EH (cell line): ENCODE measurements at regions not wholly inside any gene's neighbourhood (a gene's known extent, or its start where the extent isn't known, plus 50 kb on each side); places are given as distances from the start of the nearest gene placed in this dataset.
A peak's percentile ranks its signal among the peaks of the same experiment; 100 is the strongest.

ENCODE experiments used
- DNase-seq: peaks from one replicate; pipeline ENCODE4 v3.0.0-alpha.2; 2015; ENCODE audit warnings: low read depth

DNA sequence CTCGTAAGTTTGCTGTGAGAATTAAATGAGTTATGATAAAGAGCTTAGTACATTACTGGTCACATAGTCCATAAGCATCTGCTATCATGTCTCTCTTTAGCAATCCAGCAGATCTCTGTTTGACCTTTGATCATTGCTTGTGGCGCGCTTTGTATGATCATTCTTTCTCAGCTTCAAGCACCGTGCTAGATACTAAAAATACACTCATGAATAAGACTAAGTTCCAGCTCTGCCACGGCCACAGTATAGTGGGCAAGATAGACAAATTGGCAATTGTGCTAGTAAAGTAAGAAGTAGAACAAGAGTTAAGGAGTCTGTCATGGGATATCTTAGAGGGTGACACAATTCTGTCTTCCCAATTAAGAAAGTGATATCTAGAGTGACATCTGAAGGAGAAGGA is 75.2 kb upstream of the ADGRF1 start:
- DNase-seq, result no peak

DNA sequence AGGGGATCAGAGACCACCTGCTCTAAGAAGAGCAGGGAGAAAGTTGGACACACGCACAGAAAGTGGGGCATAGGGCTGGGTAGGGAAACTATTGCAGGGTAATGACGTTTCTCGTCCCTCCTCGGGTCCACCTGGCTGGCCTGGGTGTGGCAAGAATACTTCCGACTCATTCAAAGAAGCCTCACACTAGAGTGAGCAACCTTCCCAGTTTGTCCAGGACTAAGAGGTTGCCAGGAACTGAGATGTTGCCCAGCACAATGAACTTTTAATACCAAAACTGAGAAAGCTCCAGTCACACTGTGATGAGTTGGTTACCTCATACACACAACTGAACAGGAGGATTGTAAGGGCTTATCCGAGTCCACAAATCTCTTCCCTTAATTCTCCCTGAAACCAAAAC is 74.5 kb upstream of the ADGRF1 start:
- no peak for DNase-seq

DNA sequence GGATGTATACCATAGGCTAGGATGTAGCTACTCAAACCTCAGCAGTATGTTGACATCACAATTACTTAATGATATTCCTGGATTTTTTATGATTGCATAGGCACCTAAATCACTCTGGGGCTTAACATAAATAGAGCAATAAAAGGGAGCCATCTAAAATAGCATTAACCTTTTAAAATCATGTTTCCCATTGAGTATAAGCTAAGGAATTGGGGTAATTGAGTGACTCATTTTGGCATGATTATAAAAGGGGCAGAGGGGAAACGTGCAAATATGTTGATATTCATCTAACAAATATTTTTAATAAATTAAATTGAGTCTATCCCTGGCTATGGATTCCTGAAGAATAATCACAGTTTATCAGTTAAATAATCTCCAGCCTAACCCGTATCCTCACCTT is 74.0 kb upstream of the ADGRF1 start:
- peak; percentile 54 for DNase-seq

DNA sequence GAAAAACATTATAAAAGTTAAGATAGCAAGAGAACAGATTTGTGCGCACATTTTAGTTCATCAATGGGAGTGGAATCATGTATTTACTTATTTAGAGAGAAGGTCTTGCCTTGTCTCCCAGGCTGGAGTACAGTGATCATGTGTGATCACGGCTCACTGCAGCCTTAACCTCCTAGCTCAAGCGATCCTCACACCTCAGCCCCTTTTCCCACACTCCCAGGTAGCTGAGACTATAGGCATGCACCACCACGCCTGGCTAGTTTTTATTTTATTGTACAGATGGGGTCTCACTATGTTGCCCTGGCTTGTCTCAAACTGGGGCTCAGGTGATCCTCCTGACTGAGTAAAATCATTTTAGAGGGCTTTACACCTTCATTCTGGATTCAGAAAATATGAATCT is 72.3 kb upstream of the ADGRF1 start:
- DNase-seq, result no peak

DNA sequence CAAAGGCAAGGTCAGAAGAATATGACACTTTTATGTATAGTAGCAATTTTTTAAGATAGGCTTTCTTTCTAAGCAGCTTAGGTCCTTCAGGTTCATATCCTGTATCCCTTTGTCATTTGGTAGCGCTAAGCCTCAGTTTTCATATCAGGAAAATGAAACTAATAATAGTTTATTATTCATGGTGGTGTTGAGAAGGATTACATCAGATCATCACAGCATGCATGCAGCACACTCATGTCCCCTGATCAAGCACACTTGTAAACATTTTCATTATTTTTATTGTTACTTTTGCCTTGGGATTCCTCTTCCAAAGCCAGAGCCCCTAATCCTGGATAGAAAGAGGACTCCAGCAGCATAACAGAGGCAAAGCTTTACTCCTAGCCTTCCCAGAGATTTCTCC is 70.2 kb upstream of the ADGRF1 start:
- DNase-seq, result no peak

DNA sequence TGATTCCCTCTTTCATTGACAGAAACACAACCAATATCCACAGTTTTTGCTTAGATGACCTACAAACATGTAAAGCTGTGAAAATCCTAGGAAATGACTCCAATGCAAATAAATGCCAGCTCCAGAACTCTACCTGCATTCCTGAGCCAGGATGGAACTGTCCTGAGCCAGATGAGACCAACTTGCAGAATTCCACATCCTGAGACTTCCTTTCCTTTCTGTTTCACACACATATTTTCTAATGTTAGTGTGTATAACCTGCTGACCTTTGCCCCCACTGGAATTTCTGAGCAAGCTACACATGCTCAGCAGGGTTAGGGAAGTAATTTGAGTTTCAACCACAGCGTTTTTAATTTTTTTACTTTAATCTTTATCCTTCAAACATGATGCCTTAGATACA is 69.6 kb upstream of the ADGRF1 start:
- DNase-seq, result peak; percentile 56

DNA sequence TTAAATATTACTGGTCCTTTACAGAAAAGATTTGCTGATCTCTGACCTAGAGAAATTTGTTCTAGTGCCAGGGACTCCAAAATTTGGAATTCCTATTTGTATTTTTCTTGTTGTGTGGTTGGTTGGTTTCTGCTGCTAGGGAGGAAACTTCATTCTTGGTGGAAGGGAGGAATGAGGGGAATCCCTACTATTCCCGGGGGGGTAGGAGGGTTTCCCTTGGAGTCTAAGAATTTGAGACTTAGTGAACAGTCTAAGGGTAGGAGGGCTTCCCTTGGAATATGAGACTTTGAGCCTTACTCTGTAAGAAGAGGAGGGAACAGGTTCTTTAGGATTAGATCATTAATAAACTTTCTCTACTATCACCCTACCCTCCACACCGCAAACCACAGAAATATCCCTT is 67.1 kb upstream of the ADGRF1 start:
- DNase-seq, result no peak

DNA sequence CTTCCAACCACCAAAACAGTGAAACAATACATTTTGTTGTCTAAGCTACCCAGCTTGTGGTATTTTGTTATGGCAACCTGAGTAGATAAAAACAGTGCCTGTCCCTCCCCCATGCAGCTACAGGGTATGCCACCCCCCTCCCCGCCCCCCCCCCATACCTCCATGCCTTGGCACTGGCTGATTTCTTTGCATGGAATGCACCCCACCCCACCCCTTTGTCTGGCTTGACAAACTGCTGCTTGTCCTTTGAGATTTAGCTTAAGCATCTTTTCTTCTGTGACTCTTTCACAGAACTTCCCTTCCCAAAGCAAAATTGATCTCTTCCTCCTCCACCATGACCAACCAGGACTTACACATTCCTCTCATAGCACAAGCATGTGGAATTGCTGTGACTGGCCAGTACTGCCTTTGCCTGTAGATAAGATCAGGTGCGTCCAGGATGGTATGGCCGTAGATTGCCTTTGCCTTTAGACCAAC is 64.6 kb upstream of the ADGRF1 start:
- no peak for DNase-seq

DNA sequence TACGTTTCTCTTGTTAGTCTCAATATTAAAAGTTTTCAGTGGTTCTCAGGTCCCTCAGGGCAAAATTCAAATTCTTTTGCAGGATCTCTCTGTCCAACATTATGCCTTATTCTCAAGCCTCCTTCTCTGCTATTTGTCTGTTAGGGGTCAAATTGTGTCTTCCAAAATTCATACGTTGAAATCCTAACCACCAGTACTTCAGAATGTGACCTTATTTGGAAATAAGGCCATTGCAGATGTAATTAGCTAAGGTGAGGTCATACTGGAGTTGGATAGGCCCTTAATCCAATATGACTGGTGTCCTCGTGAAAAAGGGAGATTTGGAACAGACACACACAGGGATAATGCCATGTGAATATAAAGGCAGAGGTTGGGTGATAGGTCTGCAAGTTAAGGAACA is 64.1 kb upstream of the ADGRF1 start:
- no peak for DNase-seq

DNA sequence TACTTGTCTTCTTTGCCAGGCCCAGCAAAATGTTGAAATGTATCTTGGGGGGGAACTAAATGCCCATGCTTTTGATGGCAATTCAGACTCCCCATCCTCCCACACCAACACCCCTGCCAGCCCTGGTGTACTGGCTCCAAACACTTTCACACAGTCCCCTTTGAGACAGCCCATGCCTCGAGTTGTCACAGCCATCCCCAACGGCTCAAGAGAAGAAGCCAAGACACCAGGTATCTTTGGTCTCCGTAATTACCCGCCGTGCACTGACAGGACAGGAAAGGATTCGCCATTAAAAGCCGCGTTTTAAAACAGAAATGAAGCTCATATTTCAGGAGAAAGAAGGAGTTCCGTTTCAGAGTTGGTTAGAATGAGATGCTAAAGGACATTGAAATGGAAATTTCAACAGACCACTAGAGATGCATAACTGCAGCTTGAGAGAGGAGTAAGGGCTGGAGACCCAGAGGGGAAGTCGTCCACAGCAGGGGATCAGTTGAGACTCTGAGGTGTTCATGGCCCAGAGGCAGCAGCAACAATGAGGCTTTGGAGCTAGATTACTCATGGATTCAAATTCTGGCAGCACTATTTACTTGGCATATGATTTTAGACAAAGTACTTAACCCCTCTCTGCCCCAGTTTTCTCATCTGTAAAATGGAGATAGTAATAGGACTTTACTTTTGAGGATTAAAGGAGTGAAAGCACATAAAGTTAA is 63.5 kb upstream of the ADGRF1 start:
- no peak for DNase-seq

DNA sequence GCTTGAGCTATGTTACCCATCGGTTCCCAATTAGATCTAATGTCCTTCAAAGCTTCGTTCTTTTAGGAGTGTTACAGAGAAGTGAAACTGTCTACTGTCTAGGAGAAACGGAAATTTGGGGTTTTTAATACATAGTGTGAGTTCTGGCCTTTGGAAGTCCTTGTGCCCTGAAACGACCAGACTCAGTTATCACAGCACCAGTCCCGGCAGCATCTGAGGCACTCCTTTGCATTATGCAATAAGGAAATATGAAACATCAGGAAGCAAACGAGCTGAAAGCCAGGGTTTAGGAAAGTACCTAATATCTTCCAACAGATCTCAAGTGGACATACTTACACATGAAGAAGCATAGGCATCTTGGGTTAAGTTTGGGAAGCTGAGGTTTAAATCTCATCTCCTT is 61.8 kb upstream of the ADGRF1 start:
- no peak for DNase-seq

DNA sequence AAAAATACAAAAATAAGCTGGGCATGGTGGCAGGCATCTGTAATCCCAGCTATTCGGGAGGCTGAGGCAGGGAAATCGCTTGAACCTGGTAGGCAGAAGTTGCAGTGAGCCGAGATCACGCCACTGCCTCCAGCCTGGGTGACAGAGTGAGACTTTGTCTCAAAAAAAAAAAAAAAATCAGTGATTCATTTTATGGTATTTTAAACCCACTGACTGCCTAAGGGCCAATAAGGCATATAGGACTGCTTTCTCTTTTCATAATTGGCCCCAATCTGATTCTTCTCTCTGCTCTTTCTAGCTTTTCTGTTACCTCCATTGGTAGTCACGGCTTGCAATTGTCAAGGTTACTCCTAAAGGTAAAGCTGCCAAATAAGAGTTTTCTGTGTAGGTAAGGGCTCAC is 60.2 kb upstream of the ADGRF1 start:
- DNase-seq, result no peak

DNA sequence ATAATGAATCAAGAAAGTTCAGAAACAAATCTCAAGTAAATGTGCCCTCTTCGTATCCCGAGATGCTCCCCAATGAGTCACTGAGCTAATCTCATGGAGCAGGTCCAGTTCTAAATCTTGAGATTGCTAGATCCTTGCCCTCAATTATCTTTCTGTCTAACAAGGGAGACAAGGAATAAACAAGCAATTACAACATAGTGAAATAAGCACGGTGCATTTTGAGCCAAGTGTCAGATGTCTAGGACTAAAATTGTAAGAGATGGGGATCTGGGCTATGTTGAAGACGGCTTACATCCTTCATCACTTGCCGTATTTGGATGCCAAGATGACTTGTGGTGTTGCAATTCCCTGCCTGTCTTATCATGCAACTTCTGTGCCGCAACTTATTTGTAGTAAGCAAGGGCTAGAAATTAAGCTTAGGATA is 56.5 kb upstream of the ADGRF1 start:
- DNase-seq, result no peak

DNA sequence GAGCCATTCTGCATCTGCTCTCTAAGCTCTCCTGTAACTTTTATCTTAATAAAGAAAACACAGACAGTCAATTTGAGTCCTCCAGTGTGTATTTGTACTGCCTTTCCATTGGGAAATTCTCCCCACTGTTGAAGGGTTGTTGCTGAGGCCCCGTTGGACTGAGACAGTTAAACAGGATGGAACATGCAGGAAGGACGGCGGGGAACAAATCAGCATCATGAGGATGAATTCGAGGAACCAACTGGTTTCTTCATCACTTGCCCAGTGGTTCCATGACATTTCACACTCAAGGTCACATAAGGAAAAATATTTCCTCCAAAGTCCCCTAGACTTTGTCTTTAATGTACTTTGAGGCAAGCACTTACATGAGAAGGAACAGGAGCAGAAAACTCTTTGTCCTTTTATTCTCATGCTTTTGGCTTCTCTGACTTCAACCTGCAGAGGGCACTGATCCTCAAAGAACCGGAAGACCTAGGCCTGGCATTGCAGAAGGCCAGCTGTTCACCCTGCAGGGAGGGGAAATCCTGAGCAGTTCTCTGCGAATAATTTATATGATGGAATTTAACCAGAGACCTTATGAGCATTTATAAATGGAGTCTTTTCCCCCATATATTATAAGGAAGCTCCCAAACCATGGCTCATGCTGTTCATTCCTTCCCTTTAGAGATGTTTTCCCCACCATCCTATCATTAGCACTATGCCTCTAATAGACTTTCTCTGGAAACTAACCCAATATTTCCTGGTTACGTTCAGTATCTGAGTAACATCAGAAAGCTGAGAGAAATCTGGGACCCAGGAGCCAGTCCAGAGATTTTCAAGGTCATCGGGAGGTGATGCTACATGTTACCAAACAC is 55.2 kb upstream of the ADGRF1 start:
- DNase-seq, result peak; percentile 78

DNA sequence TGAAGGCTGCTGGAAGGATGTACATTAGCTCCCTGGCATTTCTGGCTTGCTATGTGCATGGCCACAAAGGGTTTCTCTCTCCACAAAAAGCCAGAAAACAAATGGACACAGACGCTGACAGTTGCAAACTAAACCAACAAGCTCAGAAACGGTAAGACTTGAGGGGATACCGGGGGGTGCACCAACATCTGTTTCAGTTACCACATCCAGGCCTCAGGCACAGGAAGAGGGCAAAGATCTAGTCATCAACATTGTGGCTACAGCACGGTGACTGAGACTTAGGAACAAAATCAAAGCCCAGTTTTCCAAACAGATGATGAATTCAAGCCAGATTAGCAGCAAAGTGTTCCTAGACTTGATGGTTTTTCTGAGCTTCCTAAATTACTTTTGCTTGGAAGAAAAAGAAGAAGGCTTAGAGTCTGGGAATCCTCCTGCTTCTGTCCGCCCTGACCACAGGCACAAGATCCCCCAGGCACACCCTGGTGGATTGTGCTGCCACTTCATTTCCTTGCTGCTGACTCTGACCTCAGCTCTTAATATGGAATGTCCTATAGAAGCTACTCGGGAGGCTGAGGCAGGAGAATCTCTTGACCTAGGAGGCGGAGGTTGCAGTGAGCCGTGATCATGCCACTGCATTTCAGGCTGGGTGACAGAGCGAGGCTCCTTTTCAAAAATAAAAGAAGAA is 54.2 kb upstream of the ADGRF1 start:
- DNase-seq, result peak; percentile 20

DNA sequence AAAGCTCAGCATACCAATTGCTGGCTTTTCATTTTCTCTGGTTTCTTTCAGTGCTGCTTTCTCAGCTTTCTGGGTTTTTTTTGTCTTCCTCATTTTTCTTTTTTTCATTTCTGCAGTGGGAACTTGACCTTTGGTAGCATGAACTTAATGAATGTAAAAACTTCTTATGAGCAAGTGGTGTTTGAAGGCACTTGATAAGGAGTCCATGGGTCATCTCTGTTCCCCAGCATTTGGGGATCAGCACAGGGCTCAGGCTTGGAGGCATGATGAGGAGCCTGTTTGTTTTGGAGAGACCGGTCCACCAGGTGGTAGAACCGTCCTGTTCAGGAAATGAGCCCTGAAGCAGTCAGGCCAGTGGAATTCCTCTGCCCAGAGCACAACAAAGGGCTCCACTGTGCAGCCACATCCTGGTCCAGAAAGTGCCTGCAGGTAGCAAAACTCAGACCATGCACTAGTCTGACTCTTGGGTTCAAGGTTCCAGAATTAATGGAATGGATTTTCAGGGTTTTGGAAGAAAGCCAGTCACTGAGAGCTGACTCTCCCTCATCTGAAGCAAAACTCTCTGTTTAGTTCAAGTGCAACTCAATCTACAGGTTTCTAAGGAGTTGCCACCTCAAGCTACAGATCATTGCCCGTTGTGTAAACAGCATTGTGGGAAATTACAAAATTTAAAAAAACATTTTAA is 52.3 kb upstream of the ADGRF1 start:
- no peak for DNase-seq

DNA sequence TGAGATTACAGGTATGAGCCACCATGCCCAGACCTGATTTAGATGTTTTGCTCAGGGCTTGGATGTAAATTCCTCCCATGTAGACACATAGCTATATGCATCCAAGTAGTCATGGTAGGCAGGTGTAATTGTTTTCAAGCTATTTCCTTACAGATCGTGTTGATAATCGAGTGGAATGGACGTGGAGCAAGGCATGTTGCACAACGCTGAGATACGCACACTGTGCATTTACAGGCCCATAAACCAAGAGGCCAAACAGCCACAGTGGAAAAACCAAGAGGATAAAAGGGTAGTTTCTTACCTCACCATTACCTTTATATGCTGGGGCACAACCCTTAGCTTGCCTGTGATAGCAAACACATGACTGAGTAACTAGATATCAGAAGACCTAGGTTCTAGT is 51.0 kb upstream of the ADGRF1 start:
- DNase-seq, result no peak

DNA sequence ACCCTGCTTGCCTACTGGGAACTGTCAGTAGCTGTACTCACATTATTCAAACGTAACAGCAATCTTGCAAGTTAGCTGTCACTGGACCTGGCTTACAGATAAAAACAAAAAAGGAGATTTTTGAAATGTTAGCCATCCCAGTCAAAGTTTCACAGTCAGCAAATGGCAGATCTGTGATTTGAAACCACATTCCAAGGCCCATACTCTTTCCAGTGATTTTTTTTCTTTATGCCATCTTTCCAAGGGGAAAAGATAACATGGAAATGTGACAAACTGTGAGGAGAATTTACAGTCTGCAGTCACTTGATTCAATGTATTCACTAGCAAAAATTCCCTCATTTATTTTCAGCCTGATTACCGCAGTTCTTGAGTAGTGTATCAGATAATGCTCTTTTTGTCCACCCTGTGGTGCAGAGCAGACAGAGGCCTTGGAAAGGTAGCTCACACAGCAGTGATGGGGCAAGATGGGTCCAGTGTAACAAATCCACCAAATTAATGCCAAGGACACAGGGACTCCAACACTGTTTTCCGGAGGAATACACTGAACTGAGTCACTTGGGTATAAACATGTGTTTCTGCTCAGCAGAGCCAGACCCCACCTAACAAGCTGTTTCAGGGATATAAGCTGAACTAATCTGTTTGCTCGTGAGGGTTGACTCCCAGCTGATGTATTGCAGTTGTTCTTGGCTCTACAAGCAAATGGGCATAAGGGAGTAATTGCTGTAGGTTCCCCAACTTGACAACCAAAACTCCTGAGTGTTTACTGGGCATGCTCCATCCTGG is 49.9 kb upstream of the ADGRF1 start:
- DNase-seq, result no peak
